Lower lobe of right lung (tissue), 2 donors: ENCODE measurements at regions not wholly inside any gene's neighbourhood (a gene's known extent, or its start where the extent isn't known, plus 50 kb on each side); places are given as distances from the start of the nearest gene placed in this dataset.

ENCODE experiments used
- ATAC-seq, 2 donors: fragments of 200-7000 bp; cut with Tn5 transposase; one replicate each; pipeline ENCODE4 v1.9.1; 2020 to 2022; ENCODE audit warnings: mild to moderate bottlenecking in 2 of 2, moderate library complexity in 2 of 2
- DNase-seq: peaks from one replicate; pipeline ENCODE4 v3.0.0-alpha.2; 2020
- H3K27ac ChIP-seq: fragments of 200-600 bp; one replicate; pipeline ENCODE4 v1.8.0; 2022
- H3K27me3 ChIP-seq: fragments of 200-600 bp; one replicate; pipeline ENCODE4 v1.8.0; 2022; ENCODE audit warnings: low read depth
- H3K36me3 ChIP-seq: fragments of 200-600 bp; one replicate; pipeline ENCODE4 v1.8.0; 2022; ENCODE audit warnings: mild to moderate bottlenecking
- H3K4me1 ChIP-seq: fragments of 200-600 bp; one replicate; pipeline ENCODE4 v1.8.0; 2022
- H3K4me3 ChIP-seq: fragments of 200-600 bp; one replicate; pipeline ENCODE4 v1.8.0; 2022; ENCODE audit warnings: mild to moderate bottlenecking
- H3K9me3 ChIP-seq: fragments of 200-600 bp; one replicate; pipeline ENCODE4 v1.8.0; 2022
- intact Hi-C: fragments of 100-400 bp; cut with DNase I; formaldehyde crosslinking; loops from one replicate; pipeline ENCODE4 v1.11.0; 2022
- TF ChIP-seq, protein P1 (sequence below): fragments of 200-600 bp; IDR thresholded peaks from one replicate; pipeline ENCODE4 v1.8.0; 2022; ENCODE audit warnings: antibody characterized with exemption, mild to moderate bottlenecking
- donor health status: DM: no; HTN: yes; CAD: no; lungs with severe emphysema.

DNA sequence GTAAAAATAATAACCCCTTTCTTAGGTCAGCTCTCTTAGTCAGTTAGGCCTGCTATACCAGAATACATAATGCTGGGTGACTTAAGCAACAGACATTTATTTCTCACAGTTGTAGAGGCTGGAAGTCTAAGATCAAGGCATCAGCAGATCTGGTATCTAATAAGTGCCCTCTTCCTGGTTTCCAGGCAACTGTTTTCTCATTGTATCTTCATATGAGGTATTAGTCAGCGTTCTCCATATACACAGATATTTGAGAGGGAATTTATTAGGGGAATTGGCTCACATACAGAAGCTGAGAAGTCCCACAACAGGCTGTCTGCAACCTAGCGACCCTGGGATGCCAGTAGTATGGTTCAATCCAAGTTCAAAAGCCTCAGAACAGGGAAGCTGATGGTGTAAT is 896.0 kb downstream of the GALC start:
- H3K4me3 ChIP-seq: no peak overlapping the region
- DNase-seq: no peak
- intact Hi-C loops: no loop called here
- H3K9me3 ChIP-seq: no peaks in the 10 kb centered on the region
- no peaks in the 10 kb centered on the region for H3K36me3 ChIP-seq
- TF ChIP-seq, protein P1, sequence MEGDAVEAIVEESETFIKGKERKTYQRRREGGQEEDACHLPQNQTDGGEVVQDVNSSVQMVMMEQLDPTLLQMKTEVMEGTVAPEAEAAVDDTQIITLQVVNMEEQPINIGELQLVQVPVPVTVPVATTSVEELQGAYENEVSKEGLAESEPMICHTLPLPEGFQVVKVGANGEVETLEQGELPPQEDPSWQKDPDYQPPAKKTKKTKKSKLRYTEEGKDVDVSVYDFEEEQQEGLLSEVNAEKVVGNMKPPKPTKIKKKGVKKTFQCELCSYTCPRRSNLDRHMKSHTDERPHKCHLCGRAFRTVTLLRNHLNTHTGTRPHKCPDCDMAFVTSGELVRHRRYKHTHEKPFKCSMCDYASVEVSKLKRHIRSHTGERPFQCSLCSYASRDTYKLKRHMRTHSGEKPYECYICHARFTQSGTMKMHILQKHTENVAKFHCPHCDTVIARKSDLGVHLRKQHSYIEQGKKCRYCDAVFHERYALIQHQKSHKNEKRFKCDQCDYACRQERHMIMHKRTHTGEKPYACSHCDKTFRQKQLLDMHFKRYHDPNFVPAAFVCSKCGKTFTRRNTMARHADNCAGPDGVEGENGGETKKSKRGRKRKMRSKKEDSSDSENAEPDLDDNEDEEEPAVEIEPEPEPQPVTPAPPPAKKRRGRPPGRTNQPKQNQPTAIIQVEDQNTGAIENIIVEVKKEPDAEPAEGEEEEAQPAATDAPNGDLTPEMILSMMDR: no peak
- no peaks in the 10 kb centered on the region for H3K27me3 ChIP-seq
- no peak overlapping the region for H3K27ac ChIP-seq
- H3K4me1 ChIP-seq: no peaks in the 10 kb centered on the region
- no peak for ATAC-seq

GRCh38 chr14:87094913-87095312 is 898.1 kb downstream of the GALC start:
- Histone ChIP-seq H3K27ac (no peak overlapping the region), H3K27me3 (no peaks in the 10 kb centered on the region), H3K4me3 (no peak overlapping the region), H3K36me3 (no peaks in the 10 kb centered on the region), H3K9me3 (no peaks in the 10 kb centered on the region), H3K4me1 (no peaks in the 10 kb centered on the region)
- DNase-seq: no peak
- intact Hi-C loops: no loop called here
- ATAC-seq: no peak
- TF ChIP-seq, protein P1: no peak

- no peaks in the 10 kb centered on the region for H3K36me3 ChIP-seq
- H3K4me1 ChIP-seq: no peaks in the 10 kb centered on the region
- DNase-seq (no peak), ATAC-seq (no peak)
- no peak overlapping the region for H3K4me3 ChIP-seq
- H3K27ac ChIP-seq: no peak overlapping the region
- H3K27me3 ChIP-seq: no peaks in the 10 kb centered on the region
- intact Hi-C loops: no loop called here
- H3K9me3 ChIP-seq: no peaks in the 10 kb centered on the region
- TF ChIP-seq, protein P1: no peak
These were observed 904.4 kb downstream of the GALC start for GRCh38 chr14:87088588-87088987.

DNA sequence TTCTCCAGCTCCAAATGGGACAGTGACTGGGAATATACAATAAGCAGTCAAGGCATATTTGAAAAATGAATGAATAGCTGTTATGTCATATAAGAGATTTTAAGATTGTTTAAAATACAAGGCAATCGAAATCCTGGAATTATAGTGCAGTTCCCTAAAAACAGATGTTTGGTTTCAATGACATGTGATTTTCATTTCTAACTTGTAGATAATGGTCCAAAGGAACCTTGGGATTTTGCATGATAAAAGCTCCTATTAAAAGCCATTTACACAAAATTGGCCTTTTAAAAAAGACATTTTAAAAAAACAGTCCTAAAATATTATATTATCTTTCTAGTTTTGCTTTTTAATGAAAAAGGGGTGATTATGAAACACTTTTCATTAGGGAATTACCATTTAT is 905.1 kb downstream of the GALC start:
- intact Hi-C loops: no loop called here
- H3K36me3 ChIP-seq: no peaks in the 10 kb centered on the region
- ATAC-seq (no peak), DNase-seq (no peak)
- no peaks in the 10 kb centered on the region for H3K9me3 ChIP-seq
- H3K27me3 ChIP-seq: no peaks in the 10 kb centered on the region
- H3K4me1 ChIP-seq: no peaks in the 10 kb centered on the region
- TF ChIP-seq, protein P1: no peak
- H3K27ac ChIP-seq: no peak overlapping the region
- H3K4me3 ChIP-seq: no peak overlapping the region

- TF ChIP-seq, protein P1: no peak
- Histone ChIP-seq H3K36me3 (no peaks in the 10 kb centered on the region), H3K4me1 (no peaks in the 10 kb centered on the region), H3K27me3 (no peaks in the 10 kb centered on the region), H3K27ac (no peak overlapping the region), H3K9me3 (no peaks in the 10 kb centered on the region), H3K4me3 (no peak overlapping the region)
- ATAC-seq (no peak), DNase-seq (no peak)
- intact Hi-C loops: loop anchor here (5.0 kb wide), 1 partner anchor 212 kb away; no protein-coding TSS in a partner anchor
These were observed 908.1 kb downstream of the GALC start for GRCh38 chr14:87084908-87085307.

DNA sequence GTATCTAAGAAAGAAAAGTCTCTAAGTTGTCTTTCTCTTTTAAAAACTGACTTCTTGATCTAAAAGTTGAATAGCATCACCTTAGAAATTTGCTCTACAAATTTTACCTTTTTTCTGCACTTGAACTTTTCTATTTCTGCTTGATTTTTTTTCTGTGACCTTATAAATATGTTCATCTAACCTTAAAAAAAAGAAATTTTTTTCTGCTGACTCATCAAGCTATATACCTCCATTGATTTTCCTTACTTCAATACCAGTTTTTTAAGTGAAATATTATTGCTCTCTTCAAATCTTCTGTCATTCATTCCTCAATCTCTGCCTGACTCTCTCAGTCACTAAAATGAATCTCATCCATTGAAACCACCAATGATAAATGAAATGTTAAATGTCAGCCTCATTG is 910.1 kb downstream of the GALC start:
- Histone ChIP-seq H3K27me3 (no peaks in the 10 kb centered on the region), H3K4me3 (no peak overlapping the region), H3K27ac (no peak overlapping the region), H3K4me1 (no peaks in the 10 kb centered on the region), H3K36me3 (no peaks in the 10 kb centered on the region), H3K9me3 (no peaks in the 10 kb centered on the region)
- no peak for ATAC-seq
- intact Hi-C loops: loop anchor here (5.0 kb wide), 1 partner anchor 214 kb away; no protein-coding TSS in a partner anchor
- no peak for DNase-seq
- TF ChIP-seq, protein P1: no peak
